ENCODE measurements at regions not wholly inside any gene's neighbourhood (a gene's known extent, or its start where the extent isn't known, plus 50 kb on each side); places are given as distances from the start of the nearest gene placed in this dataset.
A peak's percentile ranks its signal among the peaks of the same experiment; 100 is the strongest.

GRCh38 chr17:83144421-83145357 lies 65.3 kb downstream of the METRNL start:
- peak overlapping the region; percentile 78 for H3K14ac ChIP-seq (ENCODE audit: low read length)
- H3K4me1 ChIP-seq (ENCODE audit: control insufficient read depth in 2 of 2, insufficient read depth in 1 of 2, low read depth in 1 of 2, low read length in 2 of 2), result peaks cover 0 to 4% of the 10 kb centered on the region in 2 donors
- H3K79me1 ChIP-seq (ENCODE audit: low read depth, low read length), result no peaks in the 10 kb centered on the region
- no peak overlapping the region for H4K8ac ChIP-seq (ENCODE audit: low read depth, low read length)
- H3K23ac ChIP-seq (ENCODE audit: low read depth, low read length, poor library complexity), result no peak overlapping the region
- H2BK12ac ChIP-seq (ENCODE audit: low read length), result no peak overlapping the region
- H3K27me3 ChIP-seq (ENCODE audit: control insufficient read depth in 3 of 3, insufficient read depth in 3 of 3, low read depth in 1 of 3, low read length in 3 of 3), result no peaks in the 10 kb centered on the region
- no peak overlapping the region for H3K4me3 ChIP-seq (ENCODE audit: low read length in 2 of 2)
- no peak overlapping the region for H2BK120ac ChIP-seq (ENCODE audit: low read depth, low read length)
- no peak overlapping the region for H3K4me2 ChIP-seq (ENCODE audit: insufficient read depth, low read length, poor library complexity, severe bottlenecking)
- no peak overlapping the region for H4K91ac ChIP-seq (ENCODE audit: low read depth, low read length, poor library complexity)
- no peak overlapping the region for H2AFZ ChIP-seq (ENCODE audit: low read length)
- no peak for DNase-seq (ENCODE audit: low spot score)
- H3K18ac ChIP-seq (ENCODE audit: low read length), result peak overlapping the region; percentile 18
- WGBS, 2 donors (ENCODE audit: extremely low coverage in 2 of 2, insufficient read length in 2 of 2, insufficient replicate concordance in 1 of 2), result no CpG with 5 or more reads among the region's 16 CpGs
- peak overlapping the region; percentile 15 for H3K9ac ChIP-seq (ENCODE audit: low read depth, low read length, poor library complexity)
- no peak overlapping the region for H2BK5ac ChIP-seq (ENCODE audit: low read length)
- H2AK5ac ChIP-seq (ENCODE audit: low read depth, low read length), result no peak overlapping the region
- no peak overlapping the region for H2BK15ac ChIP-seq (ENCODE audit: low read length)
- no peak overlapping the region for H3K4ac ChIP-seq (ENCODE audit: low read length)
- H3K9me3 ChIP-seq (replicated peaks in 1 of 2; ENCODE audit: control insufficient read depth in 2 of 2, insufficient read depth in 1 of 2, low read depth in 1 of 2, low read length in 2 of 2), result peaks cover 13 to 15% of the 10 kb centered on the region in 2 donors
- H3K36me3 ChIP-seq (replicated peaks in 1 of 2; ENCODE audit: control insufficient read depth in 2 of 2, insufficient read depth in 2 of 2, low read length in 2 of 2), result no peaks in the 10 kb centered on the region
- H3K27ac ChIP-seq (replicated peaks; ENCODE audit: low read length), result no peak overlapping the region

- H2AFZ ChIP-seq (ENCODE audit: low read length), result no peak overlapping the region
- H3K9ac ChIP-seq (ENCODE audit: low read depth, low read length, poor library complexity), result no peak overlapping the region
- H2BK15ac ChIP-seq (ENCODE audit: low read length), result no peak overlapping the region
- H3K9me3 ChIP-seq (replicated peaks in 1 of 2; ENCODE audit: control insufficient read depth in 2 of 2, insufficient read depth in 1 of 2, low read depth in 1 of 2, low read length in 2 of 2), result peaks cover 13 to 15% of the 10 kb centered on the region in 2 donors
- no peak overlapping the region for H2BK120ac ChIP-seq (ENCODE audit: low read depth, low read length)
- no peak overlapping the region for H2BK5ac ChIP-seq (ENCODE audit: low read length)
- H2AK5ac ChIP-seq (ENCODE audit: low read depth, low read length), result no peak overlapping the region
- no peak overlapping the region for H3K23ac ChIP-seq (ENCODE audit: low read depth, low read length, poor library complexity)
- no peak overlapping the region for H3K18ac ChIP-seq (ENCODE audit: low read length)
- peaks cover 0 to 4% of the 10 kb centered on the region in 2 donors for H3K4me1 ChIP-seq (ENCODE audit: control insufficient read depth in 2 of 2, insufficient read depth in 1 of 2, low read depth in 1 of 2, low read length in 2 of 2)
- no peak overlapping the region for H3K27ac ChIP-seq (replicated peaks; ENCODE audit: low read length)
- H3K4ac ChIP-seq (ENCODE audit: low read length), result no peak overlapping the region
- no CpG with 5 or more reads among the region's 5 CpGs for WGBS, 2 donors (ENCODE audit: extremely low coverage in 2 of 2, insufficient read length in 2 of 2, insufficient replicate concordance in 1 of 2)
- H2BK12ac ChIP-seq (ENCODE audit: low read length), result no peak overlapping the region
- H4K91ac ChIP-seq (ENCODE audit: low read depth, low read length, poor library complexity), result no peak overlapping the region
- no peak for DNase-seq (ENCODE audit: low spot score)
- H4K8ac ChIP-seq (ENCODE audit: low read depth, low read length), result no peak overlapping the region
- no peaks in the 10 kb centered on the region for H3K36me3 ChIP-seq (replicated peaks in 1 of 2; ENCODE audit: control insufficient read depth in 2 of 2, insufficient read depth in 2 of 2, low read length in 2 of 2)
- H3K4me2 ChIP-seq (ENCODE audit: insufficient read depth, low read length, poor library complexity, severe bottlenecking), result no peak overlapping the region
- no peak overlapping the region for H3K4me3 ChIP-seq (ENCODE audit: low read length in 2 of 2)
- no peak overlapping the region for H3K14ac ChIP-seq (ENCODE audit: low read length)
- no peaks in the 10 kb centered on the region for H3K79me1 ChIP-seq (ENCODE audit: low read depth, low read length)
- no peaks in the 10 kb centered on the region for H3K27me3 ChIP-seq (ENCODE audit: control insufficient read depth in 3 of 3, insufficient read depth in 3 of 3, low read depth in 1 of 3, low read length in 3 of 3)
These were observed 65.9 kb downstream of the METRNL start for GRCh38 chr17:83145358-83145738.

DNA sequence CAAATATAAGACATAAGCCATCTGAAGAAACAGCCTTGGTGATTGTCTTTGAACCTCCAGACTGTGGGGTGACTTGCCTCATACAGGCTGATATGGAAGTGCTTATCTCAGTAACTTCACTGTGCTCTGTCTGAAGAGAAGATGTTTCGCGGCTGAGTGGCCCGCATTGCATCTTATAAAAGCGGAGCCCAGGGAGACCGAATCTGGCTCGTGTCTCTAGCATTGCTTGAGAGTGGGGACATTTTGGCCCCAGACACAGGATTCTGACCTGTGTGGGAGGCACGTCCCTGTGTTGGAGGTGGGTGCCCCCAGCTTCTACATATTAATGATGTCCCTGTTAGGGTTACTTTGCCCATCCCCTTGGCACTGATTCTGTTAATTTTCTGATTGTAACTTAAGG lies 66.4 kb downstream of the METRNL start:
- Histone ChIP-seq H3K36me3 (replicated peaks in 1 of 2; ENCODE audit: control insufficient read depth in 2 of 2, insufficient read depth in 2 of 2, low read length in 2 of 2) (no peaks in the 10 kb centered on the region), H3K14ac (ENCODE audit: low read length) (no peak overlapping the region), H3K4me1 (ENCODE audit: control insufficient read depth in 2 of 2, insufficient read depth in 1 of 2, low read depth in 1 of 2, low read length in 2 of 2) (peaks cover 0 to 4% of the 10 kb centered on the region in 2 donors), H3K79me1 (ENCODE audit: low read depth, low read length) (no peaks in the 10 kb centered on the region), H3K9me3 (replicated peaks in 1 of 2; ENCODE audit: control insufficient read depth in 2 of 2, insufficient read depth in 1 of 2, low read depth in 1 of 2, low read length in 2 of 2) (peaks cover 13 to 15% of the 10 kb centered on the region in 2 donors), H3K4ac (ENCODE audit: low read length) (no peak overlapping the region), H3K27ac (replicated peaks; ENCODE audit: low read length) (no peak overlapping the region), H3K27me3 (ENCODE audit: control insufficient read depth in 3 of 3, insufficient read depth in 3 of 3, low read depth in 1 of 3, low read length in 3 of 3) (no peaks in the 10 kb centered on the region), H4K91ac (ENCODE audit: low read depth, low read length, poor library complexity) (no peak overlapping the region), H2BK15ac (ENCODE audit: low read length) (no peak overlapping the region), H3K4me3 (ENCODE audit: low read length in 2 of 2) (no peak overlapping the region), H3K4me2 (ENCODE audit: insufficient read depth, low read length, poor library complexity, severe bottlenecking) (no peak overlapping the region), H4K8ac (ENCODE audit: low read depth, low read length) (no peak overlapping the region), H2AFZ (ENCODE audit: low read length) (no peak overlapping the region), H2AK5ac (ENCODE audit: low read depth, low read length) (no peak overlapping the region), H3K23ac (ENCODE audit: low read depth, low read length, poor library complexity) (no peak overlapping the region), H2BK12ac (ENCODE audit: low read length) (no peak overlapping the region), H2BK5ac (ENCODE audit: low read length) (no peak overlapping the region), H3K18ac (ENCODE audit: low read length) (no peak overlapping the region), H2BK120ac (ENCODE audit: low read depth, low read length) (no peak overlapping the region), H3K9ac (ENCODE audit: low read depth, low read length, poor library complexity) (no peak overlapping the region)
- WGBS, 2 donors (ENCODE audit: extremely low coverage in 2 of 2, insufficient read length in 2 of 2, insufficient replicate concordance in 1 of 2), result no CpG with 5 or more reads among the region's 7 CpGs
- no peak for DNase-seq (ENCODE audit: low spot score)

GRCh38 chr17:83146347-83146746 lies 66.9 kb downstream of the METRNL start:
- no peak overlapping the region for H3K27ac ChIP-seq (replicated peaks; ENCODE audit: low read length)
- no peaks in the 10 kb centered on the region for H3K36me3 ChIP-seq (replicated peaks in 1 of 2; ENCODE audit: control insufficient read depth in 2 of 2, insufficient read depth in 2 of 2, low read length in 2 of 2)
- no peaks in the 10 kb centered on the region for H3K27me3 ChIP-seq (ENCODE audit: control insufficient read depth in 3 of 3, insufficient read depth in 3 of 3, low read depth in 1 of 3, low read length in 3 of 3)
- H3K14ac ChIP-seq (ENCODE audit: low read length), result no peak overlapping the region
- H3K4me3 ChIP-seq (ENCODE audit: low read length in 2 of 2), result no peak overlapping the region
- no peak overlapping the region for H2BK120ac ChIP-seq (ENCODE audit: low read depth, low read length)
- H4K91ac ChIP-seq (ENCODE audit: low read depth, low read length, poor library complexity), result no peak overlapping the region
- no peak overlapping the region for H4K8ac ChIP-seq (ENCODE audit: low read depth, low read length)
- H3K4me1 ChIP-seq (ENCODE audit: control insufficient read depth in 2 of 2, insufficient read depth in 1 of 2, low read depth in 1 of 2, low read length in 2 of 2), result peaks cover 2 to 4% of the 10 kb centered on the region in 2 donors
- no peak overlapping the region for H3K4me2 ChIP-seq (ENCODE audit: insufficient read depth, low read length, poor library complexity, severe bottlenecking)
- H3K9ac ChIP-seq (ENCODE audit: low read depth, low read length, poor library complexity), result no peak overlapping the region
- H2AK5ac ChIP-seq (ENCODE audit: low read depth, low read length), result no peak overlapping the region
- no peak overlapping the region for H2BK15ac ChIP-seq (ENCODE audit: low read length)
- peaks cover 13 to 17% of the 10 kb centered on the region in 2 donors for H3K9me3 ChIP-seq (replicated peaks in 1 of 2; ENCODE audit: control insufficient read depth in 2 of 2, insufficient read depth in 1 of 2, low read depth in 1 of 2, low read length in 2 of 2)
- no peak overlapping the region for H3K18ac ChIP-seq (ENCODE audit: low read length)
- H3K4ac ChIP-seq (ENCODE audit: low read length), result no peak overlapping the region
- H2BK12ac ChIP-seq (ENCODE audit: low read length), result no peak overlapping the region
- no CpG with 5 or more reads among the region's 4 CpGs for WGBS, 2 donors (ENCODE audit: extremely low coverage in 2 of 2, insufficient read length in 2 of 2, insufficient replicate concordance in 1 of 2)
- no peak overlapping the region for H3K23ac ChIP-seq (ENCODE audit: low read depth, low read length, poor library complexity)
- no peak overlapping the region for H2BK5ac ChIP-seq (ENCODE audit: low read length)
- H3K79me1 ChIP-seq (ENCODE audit: low read depth, low read length), result no peaks in the 10 kb centered on the region
- no peak for DNase-seq (ENCODE audit: low spot score)
- no peak overlapping the region for H2AFZ ChIP-seq (ENCODE audit: low read length)

All from neuronal stem cell (in vitro differentiated cells).